ENCODE measurements at regions not wholly inside any gene's neighbourhood (a gene's known extent, or its start where the extent isn't known, plus 50 kb on each side); places are given as distances from the start of the nearest gene placed in this dataset.
"Not testable (repeated sequence)": the region's sequence is repeated elsewhere in the genome, so short reads cannot be mapped to it uniquely, and the experiment has no call there.

DNA sequence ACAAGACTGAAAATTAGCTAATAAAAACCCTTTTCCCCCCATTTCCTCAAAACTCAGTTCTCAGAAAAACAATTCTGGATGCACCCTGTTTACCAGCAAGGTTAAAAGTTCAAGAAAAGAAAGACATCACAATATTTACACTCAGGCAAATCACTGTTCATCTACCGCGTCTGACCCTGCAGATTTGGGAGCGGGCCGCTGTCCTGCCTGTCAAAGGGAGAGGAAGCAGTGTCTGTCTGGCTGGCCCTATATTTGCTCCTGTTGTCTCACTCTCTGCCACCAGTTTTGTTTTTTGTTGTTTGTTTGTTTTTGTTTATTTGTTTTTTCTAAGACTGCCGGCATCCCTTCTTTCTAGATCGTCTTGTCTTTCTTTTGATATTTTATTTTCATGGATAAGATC lies 299.4 kb downstream of the BCL2L11 start:
- H3K4me1 ChIP-seq; H3K36me3 ChIP-seq; intact Hi-C loops (cut with DNase I); DNase-seq (ENCODE audit: low spot score in 2 of 2); H3K4me3 ChIP-seq; H3K27ac ChIP-seq; H3K9me3 ChIP-seq; H3K27me3 ChIP-seq: not testable (repeated sequence)

DNA sequence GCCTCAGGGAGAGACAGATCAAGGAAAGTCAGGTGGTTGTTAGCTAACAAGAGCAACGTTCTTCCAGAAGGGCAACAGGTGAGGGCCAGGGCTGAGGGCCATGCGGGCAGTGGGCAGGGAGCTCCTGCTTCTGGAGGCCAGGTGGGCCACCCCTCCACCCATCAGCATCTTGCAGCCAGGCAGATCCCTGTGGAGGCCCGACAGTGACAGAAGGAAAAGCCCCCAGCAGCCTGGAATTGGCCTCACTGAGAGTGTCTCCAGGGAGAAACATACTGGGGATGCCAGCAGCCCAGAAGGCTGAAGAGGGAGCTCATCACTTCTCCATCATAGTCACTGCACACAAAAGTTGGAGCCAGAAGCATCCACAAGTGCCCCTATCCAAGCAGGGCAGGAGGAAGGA lies 300.1 kb downstream of the BCL2L11 start:
- DNase-seq (ENCODE audit: low spot score in 2 of 2); H3K27ac ChIP-seq; intact Hi-C loops (cut with DNase I): not testable (repeated sequence)

DNA sequence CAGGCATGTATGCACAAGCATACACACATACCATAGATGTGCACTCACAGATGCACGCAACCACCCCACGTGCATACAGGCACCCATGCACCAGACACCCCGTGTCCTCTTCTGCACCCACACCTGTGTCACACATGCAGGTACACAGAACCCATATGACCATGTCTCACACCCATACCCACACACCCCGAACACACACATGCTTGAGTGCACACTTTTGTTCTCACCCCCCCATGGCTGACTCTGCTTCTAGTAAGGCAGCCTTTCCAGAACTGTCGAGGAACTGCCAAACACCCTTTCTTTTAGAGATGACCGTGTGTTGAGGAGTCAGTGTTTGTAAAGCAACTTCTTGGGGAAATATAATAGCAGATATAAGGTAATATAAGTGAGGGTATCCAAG lies 301.2 kb downstream of the BCL2L11 start:
- H3K4me3 ChIP-seq; DNase-seq (ENCODE audit: low spot score in 2 of 2); H3K27ac ChIP-seq; H3K4me1 ChIP-seq; H3K27me3 ChIP-seq; intact Hi-C loops (cut with DNase I); H3K36me3 ChIP-seq; H3K9me3 ChIP-seq: not testable (repeated sequence)

More for the DNA sequence above, 300.1 kb downstream of the BCL2L11 start:
- H3K27me3 ChIP-seq, H3K4me1 ChIP-seq, H3K4me3 ChIP-seq, H3K9me3 ChIP-seq, H3K36me3 ChIP-seq: not testable (repeated sequence)

DNA sequence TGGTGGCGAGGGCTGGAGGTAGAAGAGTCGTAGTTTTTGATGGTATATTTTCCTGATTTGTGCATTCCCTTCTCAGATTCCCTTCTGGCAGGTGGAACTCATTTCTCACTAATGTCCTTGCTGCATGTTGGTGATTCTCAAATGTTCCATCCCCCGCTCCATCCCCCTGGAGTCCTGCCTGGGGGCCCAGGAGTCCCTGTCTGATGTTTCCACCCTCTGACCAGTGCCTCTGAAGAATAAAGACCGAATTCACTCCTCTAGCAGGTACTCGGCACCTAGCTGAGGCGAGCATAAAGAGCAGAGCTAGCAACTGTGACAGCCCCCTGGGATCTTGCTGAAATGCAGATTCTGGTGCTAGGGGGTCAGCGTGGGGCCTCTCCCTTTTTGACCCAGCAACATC lies 301.8 kb downstream of the BCL2L11 start:
- H3K9me3 ChIP-seq; DNase-seq (ENCODE audit: low spot score in 2 of 2); H3K4me1 ChIP-seq; H3K36me3 ChIP-seq; H3K27me3 ChIP-seq; H3K4me3 ChIP-seq; intact Hi-C loops (cut with DNase I); H3K27ac ChIP-seq: not testable (repeated sequence)

DNA sequence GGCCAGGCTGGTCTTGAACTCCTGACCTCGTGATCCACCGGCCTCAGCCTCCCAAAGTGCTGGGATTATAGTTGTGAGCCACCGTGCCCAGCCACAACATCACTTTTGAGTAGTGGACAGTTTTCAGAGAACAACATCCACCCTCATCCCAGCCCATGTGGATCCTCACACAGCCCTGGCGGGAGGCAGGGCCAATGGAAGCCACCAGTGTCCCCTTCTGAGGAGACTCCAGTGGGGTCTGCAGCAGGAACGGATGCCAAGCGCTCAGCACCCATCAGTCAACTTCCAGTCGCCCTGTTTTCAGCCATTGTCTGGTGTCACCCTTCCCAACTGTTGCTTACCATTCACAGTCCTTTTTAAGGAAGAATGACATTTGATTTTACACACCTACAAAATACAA lies 302.5 kb downstream of the BCL2L11 start:
- H3K4me1 ChIP-seq; H3K9me3 ChIP-seq; H3K27ac ChIP-seq; DNase-seq (ENCODE audit: low spot score in 2 of 2); H3K4me3 ChIP-seq; H3K36me3 ChIP-seq; H3K27me3 ChIP-seq; intact Hi-C loops (cut with DNase I): not testable (repeated sequence)

DNA sequence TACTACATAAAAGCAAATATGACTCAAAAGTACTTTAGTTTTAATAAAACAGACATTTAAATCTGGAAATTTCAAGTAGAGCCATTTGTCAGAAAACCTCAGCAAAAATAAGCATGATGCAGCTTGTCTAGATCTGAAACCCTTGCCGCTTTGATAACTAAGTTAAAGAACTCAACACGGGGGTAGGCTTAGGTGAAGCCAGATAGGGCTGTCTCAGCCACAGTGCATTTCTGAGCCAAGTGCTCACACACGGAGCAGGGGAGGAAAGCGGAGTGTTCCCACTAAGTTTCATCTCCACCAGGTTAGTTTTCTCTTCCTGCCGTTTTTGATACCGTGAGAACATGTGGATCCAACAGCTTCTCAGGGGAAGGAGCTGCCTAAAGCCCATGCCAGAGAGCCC lies 303.5 kb downstream of the BCL2L11 start:
- H3K27ac ChIP-seq, result not testable (repeated sequence)

DNA sequence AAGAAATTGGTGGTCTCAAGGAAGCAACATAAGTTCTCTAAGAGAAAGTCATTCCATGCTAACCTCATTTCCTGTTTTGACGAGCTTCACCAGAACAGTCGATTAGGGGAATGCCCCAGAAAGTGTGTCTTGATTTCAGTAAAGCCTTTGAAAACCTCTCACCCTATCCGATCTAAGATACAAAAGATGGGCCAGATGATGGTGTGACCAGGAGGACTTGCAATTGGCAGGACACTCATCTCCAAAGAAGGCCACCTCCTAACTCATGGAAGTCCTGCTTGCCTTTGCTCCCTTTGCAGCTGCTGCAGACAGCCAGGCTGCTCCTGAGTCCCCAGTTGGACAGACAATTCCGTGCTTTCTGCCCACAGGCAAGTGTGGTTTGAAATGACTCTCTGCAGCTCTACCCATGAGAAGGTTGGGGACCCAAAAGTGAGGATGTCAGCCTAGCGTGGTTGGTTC lies 304.2 kb downstream of the BCL2L11 start:
- DNase-seq (ENCODE audit: low spot score in 2 of 2); H3K4me1 ChIP-seq; H3K36me3 ChIP-seq; H3K4me3 ChIP-seq; H3K27me3 ChIP-seq; H3K9me3 ChIP-seq; intact Hi-C loops (cut with DNase I); H3K27ac ChIP-seq: not testable (repeated sequence)

More for the DNA sequence above, 303.5 kb downstream of the BCL2L11 start:
- H3K9me3 ChIP-seq; H3K36me3 ChIP-seq; H3K4me3 ChIP-seq; DNase-seq (ENCODE audit: low spot score in 2 of 2); intact Hi-C loops (cut with DNase I); H3K4me1 ChIP-seq; H3K27me3 ChIP-seq: not testable (repeated sequence)

DNA sequence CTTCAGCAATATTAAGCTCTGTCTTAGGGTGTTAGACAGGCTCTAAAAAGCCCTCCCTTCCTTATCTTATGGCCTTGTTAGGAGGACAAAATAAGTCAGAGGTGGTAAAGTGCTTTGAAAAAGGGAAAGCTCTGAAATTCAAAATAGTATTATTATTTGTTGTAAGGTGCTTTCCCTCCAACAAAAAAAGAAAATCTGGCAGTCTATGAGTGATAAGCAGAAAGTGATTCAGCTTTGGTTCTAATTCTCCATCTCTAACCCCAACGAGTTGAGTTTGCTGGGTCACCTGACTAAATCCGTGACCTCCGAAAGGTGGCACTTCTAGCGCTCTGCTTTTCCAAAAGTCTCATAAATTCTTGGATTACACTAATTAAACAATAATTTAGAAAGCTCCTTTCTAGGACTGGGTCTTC lies 305.1 kb downstream of the BCL2L11 start:
- H3K36me3 ChIP-seq; H3K4me1 ChIP-seq; H3K4me3 ChIP-seq; H3K9me3 ChIP-seq; H3K27ac ChIP-seq; intact Hi-C loops (cut with DNase I); H3K27me3 ChIP-seq; DNase-seq (ENCODE audit: low spot score in 2 of 2): not testable (repeated sequence)

DNA sequence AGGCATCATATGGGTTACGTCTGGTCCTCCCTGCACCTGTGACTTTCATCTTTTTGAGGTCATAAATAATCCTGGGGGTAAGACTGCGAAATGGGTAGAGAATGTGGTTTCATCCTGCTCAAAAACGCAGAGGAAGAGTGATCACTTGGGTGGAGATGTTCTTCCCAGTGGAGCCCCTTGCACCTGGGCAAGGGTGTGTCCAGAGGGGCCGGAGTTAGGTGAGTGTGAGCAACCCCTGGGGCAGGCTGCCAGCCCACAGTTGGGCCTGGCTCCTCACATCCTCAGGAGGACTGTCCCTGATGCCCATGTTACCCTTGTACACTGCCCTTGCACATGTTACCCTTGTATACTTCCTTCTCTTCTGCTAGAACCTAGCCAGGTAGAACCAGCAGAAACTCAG lies 306.6 kb downstream of the BCL2L11 start:
- H3K4me3 ChIP-seq; intact Hi-C loops (cut with DNase I); DNase-seq (ENCODE audit: low spot score in 2 of 2); H3K36me3 ChIP-seq; H3K9me3 ChIP-seq; H3K27me3 ChIP-seq; H3K27ac ChIP-seq; H3K4me1 ChIP-seq: not testable (repeated sequence)

DNA sequence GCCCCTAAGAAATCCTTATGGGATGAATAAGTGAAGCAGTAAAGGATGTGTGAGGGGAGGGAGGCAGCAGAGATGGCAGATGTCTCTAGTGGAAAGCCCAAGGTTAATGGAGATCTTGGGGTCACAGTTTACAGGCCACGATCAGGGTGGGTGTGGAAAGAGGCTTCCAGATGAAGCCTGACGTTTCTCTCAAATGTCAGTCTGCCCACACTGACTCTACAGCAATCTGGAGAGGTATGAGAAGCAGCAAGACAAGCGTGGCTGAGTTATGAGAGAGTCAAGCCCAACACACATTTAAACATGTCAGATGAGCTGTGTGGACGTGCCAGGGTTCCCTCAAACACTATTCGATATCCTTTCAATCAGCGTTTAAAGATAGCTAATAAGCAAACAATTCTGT lies 308.2 kb downstream of the BCL2L11 start:
- DNase-seq (ENCODE audit: low spot score in 2 of 2); H3K36me3 ChIP-seq; H3K27me3 ChIP-seq; intact Hi-C loops (cut with DNase I); H3K9me3 ChIP-seq; H3K4me3 ChIP-seq; H3K27ac ChIP-seq; H3K4me1 ChIP-seq: not testable (repeated sequence)

DNA sequence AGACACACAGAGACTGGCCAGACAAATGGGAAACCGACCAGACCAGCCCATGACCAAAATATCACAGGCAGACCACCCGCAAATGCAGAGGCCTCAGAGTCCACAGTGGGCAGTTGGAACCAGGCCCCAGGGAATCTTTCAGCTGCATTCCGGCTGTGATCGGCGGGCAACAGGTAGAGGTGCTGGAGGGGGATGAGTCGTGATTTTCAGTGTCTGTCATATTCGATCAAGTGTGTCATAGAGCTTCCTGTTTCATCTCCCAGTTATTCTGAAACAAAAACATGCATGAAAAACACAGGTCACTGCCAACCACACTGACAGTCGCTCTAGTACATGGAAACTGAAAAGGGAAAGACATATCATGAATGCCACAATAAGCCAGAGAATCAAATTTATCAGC lies 308.6 kb downstream of the BCL2L11 start:
- H3K36me3 ChIP-seq; H3K4me3 ChIP-seq; H3K4me1 ChIP-seq; H3K27me3 ChIP-seq; intact Hi-C loops (cut with DNase I); H3K9me3 ChIP-seq; DNase-seq (ENCODE audit: low spot score in 2 of 2); H3K27ac ChIP-seq: not testable (repeated sequence)

DNA sequence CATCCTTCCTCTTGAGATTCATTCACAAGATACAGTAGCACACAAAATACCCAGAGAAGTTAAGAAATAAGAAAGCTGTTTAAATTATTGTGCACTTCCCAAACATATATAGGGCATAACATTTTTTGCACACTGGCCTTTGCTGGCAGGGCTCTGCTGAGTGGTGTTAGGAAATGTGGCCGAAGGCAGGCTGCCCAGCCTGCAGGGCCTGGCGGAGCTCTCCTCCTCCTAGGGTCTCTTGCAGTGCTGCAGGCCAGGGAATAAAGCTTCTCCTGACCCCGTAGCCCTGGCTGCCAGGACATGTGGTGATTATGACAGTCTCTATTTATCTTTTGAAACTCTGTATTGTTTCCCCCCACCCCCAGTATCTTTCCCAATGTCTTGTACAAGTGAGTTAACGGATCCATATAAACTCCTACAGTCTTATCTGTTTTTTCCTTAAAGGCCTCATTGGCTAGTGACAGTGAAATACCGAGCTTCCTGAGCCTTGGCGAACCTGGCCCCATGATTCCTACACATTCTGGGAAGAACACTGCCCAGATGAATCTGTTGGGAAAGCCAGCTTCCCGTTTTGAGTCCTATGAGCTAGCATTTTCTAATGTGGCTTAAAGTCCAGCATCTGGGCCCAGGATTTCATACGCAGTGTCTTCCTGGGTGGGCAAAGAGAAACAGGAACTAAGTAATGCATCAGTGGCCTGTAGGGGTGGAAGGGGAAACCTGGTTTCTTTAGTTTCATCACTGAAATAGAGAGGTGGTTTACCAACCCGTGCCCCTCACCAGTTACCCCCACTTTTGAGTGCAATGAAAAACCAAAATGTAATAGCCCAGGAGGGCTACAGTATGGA lies 310.3 kb downstream of the BCL2L11 start:
- H3K27ac ChIP-seq; DNase-seq (ENCODE audit: low spot score in 2 of 2); H3K4me3 ChIP-seq; H3K9me3 ChIP-seq; H3K4me1 ChIP-seq; H3K36me3 ChIP-seq; intact Hi-C loops (cut with DNase I); H3K27me3 ChIP-seq: not testable (repeated sequence)

DNA sequence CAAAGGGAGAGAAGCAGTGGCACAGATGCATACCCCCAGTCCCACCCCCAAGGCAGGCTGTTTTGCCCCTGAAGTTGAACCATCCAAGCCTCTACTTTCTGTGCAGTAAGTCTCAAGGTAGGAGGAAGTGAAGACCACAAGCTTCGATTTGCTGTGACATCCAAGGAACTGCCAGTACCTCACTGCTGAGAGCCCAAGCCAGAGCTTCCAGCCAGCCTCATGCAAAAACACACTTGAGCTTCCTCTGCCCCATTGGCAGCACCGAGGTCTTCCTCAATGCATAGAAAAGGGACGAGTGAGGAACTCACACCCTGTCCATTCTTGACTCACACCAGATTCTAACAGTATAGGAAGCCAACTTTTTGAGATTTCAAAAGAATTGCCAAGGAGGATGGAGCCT lies 311.7 kb downstream of the BCL2L11 start:
- H3K27ac ChIP-seq; H3K9me3 ChIP-seq; intact Hi-C loops (cut with DNase I); H3K4me3 ChIP-seq; H3K27me3 ChIP-seq; DNase-seq (ENCODE audit: low spot score in 2 of 2); H3K36me3 ChIP-seq; H3K4me1 ChIP-seq: not testable (repeated sequence)

DNA sequence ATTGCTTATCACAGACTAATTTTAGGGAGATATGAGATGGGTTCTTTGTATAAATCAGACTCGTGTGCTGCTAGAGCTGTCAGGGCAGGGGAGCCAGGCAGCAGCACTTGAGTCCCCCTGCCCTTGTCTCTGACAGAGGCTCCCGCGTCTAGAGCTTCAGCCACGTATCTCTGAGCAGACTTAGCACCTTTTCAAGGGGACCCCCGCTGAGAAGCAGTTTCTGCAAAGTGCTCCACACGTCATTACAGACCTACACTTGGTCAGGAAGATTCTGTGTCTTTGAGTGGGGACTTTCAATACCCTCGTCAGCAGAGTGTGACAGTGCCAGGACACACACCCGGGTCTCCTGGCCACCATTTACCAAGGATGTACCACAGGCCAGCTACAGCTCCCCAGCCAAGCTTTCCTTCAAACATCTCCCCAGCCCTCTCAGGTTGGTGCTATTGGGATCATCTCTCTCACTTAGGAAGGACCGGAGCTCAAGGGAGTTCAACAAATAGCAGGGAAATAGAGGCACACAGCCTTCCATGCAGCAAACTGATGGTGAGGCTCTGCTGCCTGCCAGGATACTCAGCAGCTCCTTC lies 312.3 kb downstream of the BCL2L11 start:
- DNase-seq (ENCODE audit: low spot score in 2 of 2); H3K4me1 ChIP-seq; H3K27me3 ChIP-seq; intact Hi-C loops (cut with DNase I); H3K4me3 ChIP-seq; H3K9me3 ChIP-seq; H3K36me3 ChIP-seq; H3K27ac ChIP-seq: not testable (repeated sequence)

All from ascending aorta (tissue), 2 donors.